Keratinocyte (primary cell): ENCODE measurements at regions not wholly inside any gene's neighbourhood (a gene's known extent, or its start where the extent isn't known, plus 50 kb on each side); places are given as distances from the start of the nearest gene placed in this dataset.

Experiments
- EZH2 ChIP-seq: IDR thresholded peaks from one replicate; pipeline ENCODE4 v1.6.1; 2012; ENCODE audit warnings: inconsistent platforms, mild to moderate bottlenecking, low read length, moderate library complexity
- TF ChIP-seq, protein P1 (sequence below), 3 experiments: IDR thresholded peaks in 1 of 3; conservative IDR thresholded peaks in 1 of 3; optimal IDR thresholded peaks in 1 of 3; 2 replicates in 2 of 3; 3 replicates in 1 of 3; pipeline versions ENCODE3 to v1.5.1; 2011; ENCODE audit warnings: low read length in 3 of 3, mild to moderate bottlenecking in 3 of 3, moderate library complexity in 2 of 3, control low read depth in 1 of 3, inconsistent platforms in 1 of 3; ENCODE audit not compliant: insufficient read depth in 2 of 3; ENCODE audit errors: extremely low read depth in 1 of 3

GRCh38 chr1:194420706-194421105, 1234.3 kb upstream of the B3GALT2 start:
- TF ChIP-seq, protein P1, sequence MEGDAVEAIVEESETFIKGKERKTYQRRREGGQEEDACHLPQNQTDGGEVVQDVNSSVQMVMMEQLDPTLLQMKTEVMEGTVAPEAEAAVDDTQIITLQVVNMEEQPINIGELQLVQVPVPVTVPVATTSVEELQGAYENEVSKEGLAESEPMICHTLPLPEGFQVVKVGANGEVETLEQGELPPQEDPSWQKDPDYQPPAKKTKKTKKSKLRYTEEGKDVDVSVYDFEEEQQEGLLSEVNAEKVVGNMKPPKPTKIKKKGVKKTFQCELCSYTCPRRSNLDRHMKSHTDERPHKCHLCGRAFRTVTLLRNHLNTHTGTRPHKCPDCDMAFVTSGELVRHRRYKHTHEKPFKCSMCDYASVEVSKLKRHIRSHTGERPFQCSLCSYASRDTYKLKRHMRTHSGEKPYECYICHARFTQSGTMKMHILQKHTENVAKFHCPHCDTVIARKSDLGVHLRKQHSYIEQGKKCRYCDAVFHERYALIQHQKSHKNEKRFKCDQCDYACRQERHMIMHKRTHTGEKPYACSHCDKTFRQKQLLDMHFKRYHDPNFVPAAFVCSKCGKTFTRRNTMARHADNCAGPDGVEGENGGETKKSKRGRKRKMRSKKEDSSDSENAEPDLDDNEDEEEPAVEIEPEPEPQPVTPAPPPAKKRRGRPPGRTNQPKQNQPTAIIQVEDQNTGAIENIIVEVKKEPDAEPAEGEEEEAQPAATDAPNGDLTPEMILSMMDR (optimal IDR thresholded peaks at IDR 0.05 in 1 of 3, IDR thresholded peaks at IDR 0.05 in 1 of 3, conservative IDR thresholded peaks at IDR 0.05 in 1 of 3; ENCODE audit: extremely low read depth in 1 of 3, insufficient read depth in 2 of 3, low read length in 3 of 3): no peak
- TF ChIP-seq EZH2: no peak
